GM23338 (cell line): ENCODE measurements at regions not wholly inside any gene's neighbourhood (a gene's known extent, or its start where the extent isn't known, plus 50 kb on each side); places are given as distances from the start of the nearest gene placed in this dataset.

ENCODE experiments used
- ATAC-seq: fragments of 200-7000 bp; cut with Tn5 transposase; 3 replicates; pipeline ENCODE4 v1.9.1; 2020
- DNase-seq: peaks from one replicate; pipeline ENCODE4 v3.0.0-alpha.2; 2015; ENCODE audit warnings: low spot score
- H2AFZ ChIP-seq: fragments of 200-600 bp; sonication (generic); 2 replicates; pipeline ENCODE4 v1.8.0; 2016; ENCODE audit warnings: antibody characterized with exemption, mild to moderate bottlenecking, moderate library complexity
- H3F3A ChIP-seq: fragments of 200-600 bp; sonication (generic); replicated peaks from 2 replicates; pipeline ENCODE4 v1.8.0; 2017; ENCODE audit warnings: antibody characterized with exemption, mixed run types, low read depth
- H3K27ac ChIP-seq: fragments of 200-600 bp; sonication (generic); 2 replicates; pipeline ENCODE4 v1.6.1; 2016; ENCODE audit warnings: low read depth
- H3K27me3 ChIP-seq: fragments of 200-600 bp; sonication (generic); 2 replicates; pipeline ENCODE4 v1.8.0; 2016; ENCODE audit warnings: mild to moderate bottlenecking, mixed run types, moderate library complexity; ENCODE audit not compliant: insufficient read depth
- H3K36me3 ChIP-seq: fragments of 200-600 bp; sonication (generic); 2 replicates; pipeline ENCODE4 v1.8.0; 2016; ENCODE audit warnings: mild to moderate bottlenecking; ENCODE audit not compliant: insufficient read depth
- H3K4me1 ChIP-seq: fragments of 200-600 bp; sonication (generic); 2 replicates; pipeline ENCODE4 v1.8.0; 2016; ENCODE audit warnings: mild to moderate bottlenecking, moderate library complexity; ENCODE audit not compliant: insufficient read depth
- H3K4me2 ChIP-seq: fragments of 200-600 bp; sonication (generic); 2 replicates; pipeline ENCODE4 v1.7.1; 2017; ENCODE audit warnings: mixed run types
- H3K4me3 ChIP-seq: fragments of 200-600 bp; sonication (generic); 2 replicates; pipeline ENCODE4 v1.6.1; 2016; ENCODE audit warnings: mixed run types
- H3K79me2 ChIP-seq: fragments of 200-600 bp; sonication (generic); replicated peaks from 2 replicates; pipeline ENCODE4 v1.8.0; 2017; ENCODE audit warnings: mild to moderate bottlenecking; ENCODE audit not compliant: insufficient read depth
- H3K9me2 ChIP-seq: fragments of 200-600 bp; sonication (generic); 2 replicates; pipeline ENCODE4 v1.8.0; 2017; ENCODE audit not compliant: insufficient read depth
- H4K20me1 ChIP-seq: fragments of 200-600 bp; sonication (generic); replicated peaks from 2 replicates; pipeline ENCODE4 v1.8.0; 2017; ENCODE audit warnings: mild to moderate bottlenecking; ENCODE audit not compliant: insufficient read depth
- H3K27ac Mint-ChIP-seq: 2 replicates; pipeline ENCODE4 v1.8.0; 2020; ENCODE audit warnings: inconsistent platforms, mild to moderate bottlenecking, moderate library complexity, mixed read lengths
- H3K27me3 Mint-ChIP-seq: 3 replicates; pipeline ENCODE4 v1.8.0; 2022; ENCODE audit warnings: low read depth, mild to moderate bottlenecking, moderate library complexity, mixed read lengths, inconsistent platforms; ENCODE audit not compliant: insufficient read depth, poor library complexity
- H3K36me3 Mint-ChIP-seq: 3 replicates; pipeline ENCODE4 v1.8.0; 2021; ENCODE audit warnings: low read depth, mild to moderate bottlenecking, inconsistent platforms, moderate library complexity, mixed read lengths
- H3K4me1 Mint-ChIP-seq: 3 replicates; pipeline ENCODE4 v1.8.0; 2020; ENCODE audit warnings: mild to moderate bottlenecking, inconsistent platforms, mixed read lengths
- H3K4me3 Mint-ChIP-seq: 3 replicates; pipeline ENCODE4 v1.8.0; 2021; ENCODE audit warnings: moderate library complexity, mild to moderate bottlenecking, inconsistent platforms, mixed read lengths
- H3K9me3 Mint-ChIP-seq: 3 replicates; pipeline ENCODE4 v1.8.0; 2020; ENCODE audit warnings: moderate library complexity, mild to moderate bottlenecking, inconsistent platforms, mixed read lengths
- CREB1 ChIP-seq: fragments of 250-450 bp; sonication (Bioruptor Pico); IDR thresholded peaks from 2 replicates; pipeline ENCODE4 v1.5.0; 2020; ENCODE audit warnings: low read depth, mild to moderate bottlenecking, moderate library complexity
- EZH2 ChIP-seq: fragments of 200-600 bp; sonication (generic); IDR thresholded peaks from one replicate; pipeline ENCODE4 v1.8.0; 2017; ENCODE audit warnings: antibody characterized with exemption, mild to moderate bottlenecking, low read depth; ENCODE audit not compliant: unreplicated experiment
- EZH2phosphoT487 ChIP-seq: fragments of 200-600 bp; sonication (generic); IDR thresholded peaks from one replicate; pipeline ENCODE4 v1.8.1; 2018; ENCODE audit warnings: antibody characterized with exemption; ENCODE audit not compliant: unreplicated experiment
- JUNB ChIP-seq: IDR thresholded peaks from one replicate; pipeline ENCODE4 v1.6.1; 2016; ENCODE audit warnings: antibody characterized with exemption; ENCODE audit not compliant: unreplicated experiment
- POLR2AphosphoS5 ChIP-seq: IDR thresholded peaks from 2 replicates; pipeline ENCODE4 v1.6.1; 2016; ENCODE audit warnings: antibody characterized with exemption, low read depth
- STAT1 ChIP-seq: IDR thresholded peaks from one replicate; pipeline ENCODE4 v1.6.1; 2016; ENCODE audit warnings: antibody characterized with exemption; ENCODE audit not compliant: unreplicated experiment
- ZNF114 ChIP-seq: fragments of 250-450 bp; sonication (Bioruptor Pico); IDR thresholded peaks from 2 replicates; pipeline ENCODE4 v1.5.0; 2020; ENCODE audit warnings: mild to moderate bottlenecking, moderate library complexity
- ZNF331 ChIP-seq: fragments of 250-450 bp; sonication (Bioruptor Pico); IDR thresholded peaks from 2 replicates; pipeline ENCODE4 v1.5.0; 2020; ENCODE audit warnings: low read depth, mild to moderate bottlenecking, moderate library complexity
- TF ChIP-seq, protein P1 (sequence below): IDR thresholded peaks from 2 replicates; pipeline ENCODE4 v1.6.1; 2016; ENCODE audit warnings: antibody characterized with exemption
- TF ChIP-seq, protein P2 (sequence below), 2 experiments: fragments of 200-600 bp in 1 of 2; sonication (generic) in 1 of 2; conservative IDR thresholded peaks; 2 replicates each; pipeline versions ENCODE4 v1.5.1 to v1.6.1; 2016 to 2017; ENCODE audit warnings: antibody characterized with exemption in 2 of 2, low read depth in 2 of 2, mild to moderate bottlenecking in 2 of 2, moderate library complexity in 1 of 2
- TF ChIP-seq, protein P3 (sequence below): fragments of 250-450 bp; sonication (Bioruptor Pico); IDR thresholded peaks from 2 replicates; pipeline ENCODE4 v1.5.0; 2020; ENCODE audit warnings: mild to moderate bottlenecking, moderate library complexity

DNA sequence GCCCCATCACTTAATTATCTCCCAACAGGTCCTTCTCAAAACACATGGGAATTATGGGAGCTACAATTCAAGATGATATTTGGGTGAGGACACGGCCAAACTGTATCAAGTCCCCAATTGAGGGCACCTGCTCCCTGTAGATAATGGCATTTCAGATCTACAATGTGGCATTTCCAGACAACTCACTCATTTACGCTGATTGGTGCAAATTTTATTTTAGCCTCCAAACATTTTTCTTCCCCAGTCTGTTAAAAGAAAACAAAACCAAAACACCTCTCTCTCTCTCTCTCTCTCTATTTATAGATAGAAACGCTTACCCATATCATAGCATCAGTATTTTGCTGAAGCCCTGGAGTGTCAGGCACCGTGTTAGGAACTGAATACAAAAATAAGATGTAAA, 148.7 kb upstream of the KLF6 start:
- Histone ChIP-seq H3K79me2 (no peaks in the 10 kb centered on the region), H3K4me1 (no peaks in the 10 kb centered on the region), H3K4me2 (no peak overlapping the region), H4K20me1 (no peaks in the 10 kb centered on the region), H3K27me3 (no peaks in the 10 kb centered on the region), H3K27ac (no peak overlapping the region), H3K9me2 (no peaks in the 10 kb centered on the region), H3K36me3 (no peaks in the 10 kb centered on the region), H3F3A (no peaks in the 10 kb centered on the region), H3K4me3 (no peak overlapping the region), H2AFZ (no peak overlapping the region)
- Mint-ChIP-seq H3K9me3 (no peaks in the 10 kb centered on the region; the same call in 2 of the 3 replicates), H3K36me3 (no peaks in the 10 kb centered on the region), H3K4me3 (no peak overlapping the region), H3K27me3 (peaks cover 5% of the 10 kb centered on the region), H3K4me1 (peaks cover 6% of the 10 kb centered on the region; the same call in 2 of the 3 replicates), H3K27ac (no peak overlapping the region)
- no peak for TF ChIP-seq ZNF331 (CRISPR knock-in tag)
- TF ChIP-seq, protein P1, sequence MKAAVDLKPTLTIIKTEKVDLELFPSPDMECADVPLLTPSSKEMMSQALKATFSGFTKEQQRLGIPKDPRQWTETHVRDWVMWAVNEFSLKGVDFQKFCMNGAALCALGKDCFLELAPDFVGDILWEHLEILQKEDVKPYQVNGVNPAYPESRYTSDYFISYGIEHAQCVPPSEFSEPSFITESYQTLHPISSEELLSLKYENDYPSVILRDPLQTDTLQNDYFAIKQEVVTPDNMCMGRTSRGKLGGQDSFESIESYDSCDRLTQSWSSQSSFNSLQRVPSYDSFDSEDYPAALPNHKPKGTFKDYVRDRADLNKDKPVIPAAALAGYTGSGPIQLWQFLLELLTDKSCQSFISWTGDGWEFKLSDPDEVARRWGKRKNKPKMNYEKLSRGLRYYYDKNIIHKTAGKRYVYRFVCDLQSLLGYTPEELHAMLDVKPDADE, result no peak
- no peak for TF ChIP-seq EZH2phosphoT487
- TF ChIP-seq ZNF114 (CRISPR knock-in tag), result no peak
- TF ChIP-seq POLR2AphosphoS5, result no peak
- TF ChIP-seq CREB1, result no peak
- TF ChIP-seq, protein P2, sequence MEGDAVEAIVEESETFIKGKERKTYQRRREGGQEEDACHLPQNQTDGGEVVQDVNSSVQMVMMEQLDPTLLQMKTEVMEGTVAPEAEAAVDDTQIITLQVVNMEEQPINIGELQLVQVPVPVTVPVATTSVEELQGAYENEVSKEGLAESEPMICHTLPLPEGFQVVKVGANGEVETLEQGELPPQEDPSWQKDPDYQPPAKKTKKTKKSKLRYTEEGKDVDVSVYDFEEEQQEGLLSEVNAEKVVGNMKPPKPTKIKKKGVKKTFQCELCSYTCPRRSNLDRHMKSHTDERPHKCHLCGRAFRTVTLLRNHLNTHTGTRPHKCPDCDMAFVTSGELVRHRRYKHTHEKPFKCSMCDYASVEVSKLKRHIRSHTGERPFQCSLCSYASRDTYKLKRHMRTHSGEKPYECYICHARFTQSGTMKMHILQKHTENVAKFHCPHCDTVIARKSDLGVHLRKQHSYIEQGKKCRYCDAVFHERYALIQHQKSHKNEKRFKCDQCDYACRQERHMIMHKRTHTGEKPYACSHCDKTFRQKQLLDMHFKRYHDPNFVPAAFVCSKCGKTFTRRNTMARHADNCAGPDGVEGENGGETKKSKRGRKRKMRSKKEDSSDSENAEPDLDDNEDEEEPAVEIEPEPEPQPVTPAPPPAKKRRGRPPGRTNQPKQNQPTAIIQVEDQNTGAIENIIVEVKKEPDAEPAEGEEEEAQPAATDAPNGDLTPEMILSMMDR (conservative IDR thresholded peaks at IDR 0.05; ENCODE audit: low read depth in 2 of 2), result no peak
- TF ChIP-seq EZH2, result no peak
- no peak for TF ChIP-seq JUNB
- TF ChIP-seq, protein P3, sequence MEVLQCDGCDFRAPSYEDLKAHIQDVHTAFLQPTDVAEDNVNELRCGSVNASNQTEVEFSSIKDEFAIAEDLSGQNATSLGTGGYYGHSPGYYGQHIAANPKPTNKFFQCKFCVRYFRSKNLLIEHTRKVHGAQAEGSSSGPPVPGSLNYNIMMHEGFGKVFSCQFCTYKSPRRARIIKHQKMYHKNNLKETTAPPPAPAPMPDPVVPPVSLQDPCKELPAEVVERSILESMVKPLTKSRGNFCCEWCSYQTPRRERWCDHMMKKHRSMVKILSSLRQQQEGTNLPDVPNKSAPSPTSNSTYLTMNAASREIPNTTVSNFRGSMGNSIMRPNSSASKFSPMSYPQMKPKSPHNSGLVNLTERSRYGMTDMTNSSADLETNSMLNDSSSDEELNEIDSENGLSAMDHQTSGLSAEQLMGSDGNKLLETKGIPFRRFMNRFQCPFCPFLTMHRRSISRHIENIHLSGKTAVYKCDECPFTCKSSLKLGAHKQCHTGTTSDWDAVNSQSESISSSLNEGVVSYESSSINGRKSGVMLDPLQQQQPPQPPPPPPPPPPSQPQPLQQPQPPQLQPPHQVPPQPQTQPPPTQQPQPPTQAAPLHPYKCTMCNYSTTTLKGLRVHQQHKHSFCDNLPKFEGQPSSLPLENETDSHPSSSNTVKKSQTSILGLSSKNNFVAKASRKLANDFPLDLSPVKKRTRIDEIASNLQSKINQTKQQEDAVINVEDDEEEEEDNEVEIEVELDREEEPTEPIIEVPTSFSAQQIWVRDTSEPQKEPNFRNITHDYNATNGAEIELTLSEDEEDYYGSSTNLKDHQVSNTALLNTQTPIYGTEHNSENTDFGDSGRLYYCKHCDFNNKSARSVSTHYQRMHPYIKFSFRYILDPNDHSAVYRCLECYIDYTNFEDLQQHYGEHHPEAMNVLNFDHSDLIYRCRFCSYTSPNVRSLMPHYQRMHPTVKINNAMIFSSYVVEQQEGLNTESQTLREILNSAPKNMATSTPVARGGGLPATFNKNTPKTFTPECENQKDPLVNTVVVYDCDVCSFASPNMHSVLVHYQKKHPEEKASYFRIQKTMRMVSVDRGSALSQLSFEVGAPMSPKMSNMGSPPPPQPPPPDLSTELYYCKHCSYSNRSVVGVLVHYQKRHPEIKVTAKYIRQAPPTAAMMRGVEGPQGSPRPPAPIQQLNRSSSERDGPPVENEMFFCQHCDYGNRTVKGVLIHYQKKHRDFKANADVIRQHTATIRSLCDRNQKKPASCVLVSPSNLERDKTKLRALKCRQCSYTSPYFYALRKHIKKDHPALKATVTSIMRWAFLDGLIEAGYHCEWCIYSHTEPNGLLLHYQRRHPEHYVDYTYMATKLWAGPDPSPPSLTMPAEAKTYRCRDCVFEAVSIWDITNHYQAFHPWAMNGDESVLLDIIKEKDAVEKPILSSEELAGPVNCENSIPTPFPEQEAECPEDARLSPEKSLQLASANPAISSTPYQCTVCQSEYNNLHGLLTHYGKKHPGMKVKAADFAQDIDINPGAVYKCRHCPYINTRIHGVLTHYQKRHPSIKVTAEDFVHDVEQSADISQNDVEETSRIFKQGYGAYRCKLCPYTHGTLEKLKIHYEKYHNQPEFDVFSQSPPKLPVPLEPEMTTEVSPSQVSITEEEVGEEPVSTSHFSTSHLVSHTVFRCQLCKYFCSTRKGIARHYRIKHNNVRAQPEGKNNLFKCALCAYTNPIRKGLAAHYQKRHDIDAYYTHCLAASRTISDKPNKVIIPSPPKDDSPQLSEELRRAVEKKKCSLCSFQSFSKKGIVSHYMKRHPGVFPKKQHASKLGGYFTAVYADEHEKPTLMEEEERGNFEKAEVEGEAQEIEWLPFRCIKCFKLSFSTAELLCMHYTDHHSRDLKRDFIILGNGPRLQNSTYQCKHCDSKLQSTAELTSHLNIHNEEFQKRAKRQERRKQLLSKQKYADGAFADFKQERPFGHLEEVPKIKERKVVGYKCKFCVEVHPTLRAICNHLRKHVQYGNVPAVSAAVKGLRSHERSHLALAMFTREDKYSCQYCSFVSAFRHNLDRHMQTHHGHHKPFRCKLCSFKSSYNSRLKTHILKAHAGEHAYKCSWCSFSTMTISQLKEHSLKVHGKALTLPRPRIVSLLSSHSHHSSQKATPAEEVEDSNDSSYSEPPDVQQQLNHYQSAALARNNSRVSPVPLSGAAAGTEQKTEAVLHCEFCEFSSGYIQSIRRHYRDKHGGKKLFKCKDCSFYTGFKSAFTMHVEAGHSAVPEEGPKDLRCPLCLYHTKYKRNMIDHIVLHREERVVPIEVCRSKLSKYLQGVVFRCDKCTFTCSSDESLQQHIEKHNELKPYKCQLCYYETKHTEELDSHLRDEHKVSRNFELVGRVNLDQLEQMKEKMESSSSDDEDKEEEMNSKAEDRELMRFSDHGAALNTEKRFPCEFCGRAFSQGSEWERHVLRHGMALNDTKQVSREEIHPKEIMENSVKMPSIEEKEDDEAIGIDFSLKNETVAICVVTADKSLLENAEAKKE (CRISPR knock-in tag), result no peak
- no peak for TF ChIP-seq STAT1
- ATAC-seq (no peak), DNase-seq (no peak)
